GM12873 (cell line): ENCODE measurements at regions not wholly inside any gene's neighbourhood (a gene's known extent, or its start where the extent isn't known, plus 50 kb on each side); places are given as distances from the start of the nearest gene placed in this dataset.

Experiments used
- CTCF ChIP-seq: IDR thresholded peaks from 2 replicates; pipeline ENCODE4 v1.5.1; 2012; ENCODE audit warnings: low read depth, mild to moderate bottlenecking, moderate library complexity, low read length, control low read depth; ENCODE audit not compliant: insufficient read depth; ENCODE audit errors: missing control alignments

- no peak for TF ChIP-seq CTCF
Measured at GRCh38 chr1:29901624-29902325, 665.5 kb downstream of the PTPRU start.

GRCh38 chr1:29900712-29901111 is 664.4 kb downstream of the PTPRU start:
- TF ChIP-seq CTCF = no peak

- TF ChIP-seq CTCF = no peak
Measured at GRCh38 chr1:29900104-29900679, 663.9 kb downstream of the PTPRU start.

- no peak for TF ChIP-seq CTCF
Measured at GRCh38 chr1:29896791-29897714, 660.7 kb downstream of the PTPRU start.

- TF ChIP-seq CTCF = no peak
Measured at GRCh38 chr1:29896300-29896699, 660.0 kb downstream of the PTPRU start.

- TF ChIP-seq CTCF = no peak
Measured at GRCh38 chr1:29895201-29895600, 658.9 kb downstream of the PTPRU start.

GRCh38 chr1:29894311-29894710 is 658.0 kb downstream of the PTPRU start:
- no peak for TF ChIP-seq CTCF
